ENCODE measurements at regions not wholly inside any gene's neighbourhood (a gene's known extent, or its start where the extent isn't known, plus 50 kb on each side); places are given as distances from the start of the nearest gene placed in this dataset.

- TF ChIP-seq CTCF (IDR thresholded peaks at IDR 0.05; ENCODE audit: insufficient read depth, low read depth, low read length, missing control alignments), result no peak
- peak overlapping the region; percentile 5; the same call in 1 of the 2 replicates for H3K4me3 ChIP-seq (ENCODE audit: low read depth, low read length)
- peak; percentile 3 for DNase-seq (ENCODE audit: low read depth)
Observed at GRCh38 chr1:88141499-88142074, 542.5 kb upstream of the PKN2 start.

- TF ChIP-seq CTCF (IDR thresholded peaks at IDR 0.05; ENCODE audit: insufficient read depth, low read depth, low read length, missing control alignments), result no peak
- DNase-seq (ENCODE audit: low read depth), result no peak
- H3K4me3 ChIP-seq (ENCODE audit: low read depth, low read length), result no peak overlapping the region
Observed at GRCh38 chr1:88145752-88146151, 538.3 kb upstream of the PKN2 start.

- no peak for TF ChIP-seq CTCF (IDR thresholded peaks at IDR 0.05; ENCODE audit: insufficient read depth, low read depth, low read length, missing control alignments)
- no peak overlapping the region for H3K4me3 ChIP-seq (ENCODE audit: low read depth, low read length)
- DNase-seq (ENCODE audit: low read depth), result no peak
Observed at GRCh38 chr1:88149686-88150085, 534.4 kb upstream of the PKN2 start.

GRCh38 chr1:88150330-88150729 lies 533.7 kb upstream of the PKN2 start:
- no peak for TF ChIP-seq CTCF (IDR thresholded peaks at IDR 0.05; ENCODE audit: insufficient read depth, low read depth, low read length, missing control alignments)
- DNase-seq (ENCODE audit: low read depth), result peak; percentile 21
- no peak overlapping the region for H3K4me3 ChIP-seq (ENCODE audit: low read depth, low read length)

GRCh38 chr1:88163187-88163586 lies 520.9 kb upstream of the PKN2 start:
- DNase-seq (ENCODE audit: low read depth), result no peak
- no peak overlapping the region for H3K4me3 ChIP-seq (ENCODE audit: low read depth, low read length)
- TF ChIP-seq CTCF (IDR thresholded peaks at IDR 0.05; ENCODE audit: insufficient read depth, low read depth, low read length, missing control alignments), result no peak

GRCh38 chr1:88168126-88168525 lies 515.9 kb upstream of the PKN2 start:
- no peak overlapping the region for H3K4me3 ChIP-seq (ENCODE audit: low read depth, low read length)
- no peak for TF ChIP-seq CTCF (IDR thresholded peaks at IDR 0.05; ENCODE audit: insufficient read depth, low read depth, low read length, missing control alignments)
- peak; percentile 4 for DNase-seq (ENCODE audit: low read depth)

- no peak for TF ChIP-seq CTCF (IDR thresholded peaks at IDR 0.05; ENCODE audit: insufficient read depth, low read depth, low read length, missing control alignments)
- no peak overlapping the region for H3K4me3 ChIP-seq (ENCODE audit: low read depth, low read length)
- no peak for DNase-seq (ENCODE audit: low read depth)
Observed at GRCh38 chr1:88169139-88169538, 514.9 kb upstream of the PKN2 start.
